AG10803 (cell line): ENCODE measurements at regions not wholly inside any gene's neighbourhood (a gene's known extent, or its start where the extent isn't known, plus 50 kb on each side); places are given as distances from the start of the nearest gene placed in this dataset.

Experiments
- DNase-seq: peaks from one replicate; pipeline ENCODE4 v3.0.0; 2010; ENCODE audit warnings: low read depth
- H3K4me3 ChIP-seq: 2 replicates; pipeline ENCODE4 v1.5.1; 2011; ENCODE audit warnings: mild to moderate bottlenecking, low read length, control low read depth
- CTCF ChIP-seq: conservative IDR thresholded peaks from 2 replicates; pipeline ENCODE4 v1.5.1; 2011; ENCODE audit warnings: mild to moderate bottlenecking, low read length, control low read depth, inconsistent platforms

GRCh38 chr12:67819902-67820301, 169.3 kb upstream of the IFNG-AS1 start:
- DNase-seq: no peak
- no peak overlapping the region for H3K4me3 ChIP-seq
- TF ChIP-seq CTCF: no peak

- TF ChIP-seq CTCF: no peak
- no peak for DNase-seq
- H3K4me3 ChIP-seq: no peak overlapping the region
Measured at GRCh38 chr12:67820694-67821093, 168.6 kb upstream of the IFNG-AS1 start.

- TF ChIP-seq CTCF: no peak
- DNase-seq: no peak
- H3K4me3 ChIP-seq: no peak overlapping the region
Measured at GRCh38 chr12:67822826-67823225, 166.4 kb upstream of the IFNG-AS1 start.

GRCh38 chr12:67826148-67826547, 163.1 kb upstream of the IFNG-AS1 start:
- no peak for TF ChIP-seq CTCF
- DNase-seq: peak; percentile 24
- H3K4me3 ChIP-seq: no peak overlapping the region

GRCh38 chr12:67826946-67827720, 162.1 kb upstream of the IFNG-AS1 start:
- peak overlapping the region; percentile 63 for H3K4me3 ChIP-seq
- TF ChIP-seq CTCF: no peak
- DNase-seq: peak; percentile 32

GRCh38 chr12:67827820-67828383, 161.3 kb upstream of the IFNG-AS1 start:
- DNase-seq: peak; percentile 91
- peak overlapping the region; percentile 63 for H3K4me3 ChIP-seq
- no peak for TF ChIP-seq CTCF

GRCh38 chr12:67829896-67830295, 159.4 kb upstream of the IFNG-AS1 start:
- no peak for TF ChIP-seq CTCF
- H3K4me3 ChIP-seq: no peak overlapping the region
- no peak for DNase-seq
